Stomach (tissue), 4 donors: ENCODE measurements at regions not wholly inside any gene's neighbourhood (a gene's known extent, or its start where the extent isn't known, plus 50 kb on each side); places are given as distances from the start of the nearest gene placed in this dataset.

ENCODE experiments used
- CTCF ChIP-seq, 7 experiments: fragments of 450-650 bp in 4 of 7; fragments of 200-600 bp in 3 of 7; sonication (generic) in 3 of 7; IDR thresholded peaks; one replicate each; pipeline ENCODE4 v1.5.1; 2016 to 2019; ENCODE audit warnings: antibody characterized with exemption in 7 of 7, control low read depth in 2 of 7, mild to moderate bottlenecking in 1 of 7
- POLR2A ChIP-seq, 4 donors: fragments of 450-650 bp; IDR thresholded peaks; one replicate each; pipeline ENCODE4 v1.6.1; 2016; ENCODE audit warnings: antibody characterized with exemption in 4 of 4, control low read depth in 2 of 4, mild to moderate bottlenecking in 1 of 4, moderate library complexity in 1 of 4

- TF ChIP-seq CTCF (IDR thresholded peaks at IDR 0.05), result no peak
- no peak for TF ChIP-seq POLR2A (IDR thresholded peaks at IDR 0.05)
These were observed 200.7 kb downstream of the BCL11A start for GRCh38 chr2:60352491-60353405.
